ENCODE measurements at regions not wholly inside any gene's neighbourhood (a gene's known extent, or its start where the extent isn't known, plus 50 kb on each side); places are given as distances from the start of the nearest gene placed in this dataset.
"Not testable (repeated sequence)": the region's sequence is repeated elsewhere in the genome, so short reads cannot be mapped to it uniquely, and the experiment has no call there.

- no peak for DNase-seq
These were observed 501.8 kb downstream of the ZPLD1 start for GRCh38 chr3:102936511-102937045.

GRCh38 chr3:102941786-102942185, 507.0 kb downstream of the ZPLD1 start:
- DNase-seq, result no peak

DNA sequence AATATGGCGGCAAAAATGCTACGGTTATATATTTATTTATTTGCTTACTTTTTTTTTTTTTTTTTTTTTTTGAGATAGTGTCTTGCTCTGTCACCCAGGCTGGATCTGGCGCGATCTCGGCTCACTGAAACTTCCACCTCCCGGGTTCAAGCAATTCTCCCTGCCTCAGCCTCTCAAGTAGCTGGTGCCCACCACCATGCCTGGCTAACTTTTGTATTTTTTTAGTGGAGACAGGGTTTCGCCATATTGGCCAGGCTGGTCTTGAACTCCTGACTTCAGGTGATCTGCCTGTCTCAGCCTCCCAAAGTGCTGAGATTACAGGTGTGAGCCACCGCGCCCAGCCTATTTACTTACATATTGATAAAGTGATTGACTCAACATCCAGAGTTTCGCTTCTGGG, 511.6 kb downstream of the ZPLD1 start:
- DNase-seq, result not testable (repeated sequence)

DNA sequence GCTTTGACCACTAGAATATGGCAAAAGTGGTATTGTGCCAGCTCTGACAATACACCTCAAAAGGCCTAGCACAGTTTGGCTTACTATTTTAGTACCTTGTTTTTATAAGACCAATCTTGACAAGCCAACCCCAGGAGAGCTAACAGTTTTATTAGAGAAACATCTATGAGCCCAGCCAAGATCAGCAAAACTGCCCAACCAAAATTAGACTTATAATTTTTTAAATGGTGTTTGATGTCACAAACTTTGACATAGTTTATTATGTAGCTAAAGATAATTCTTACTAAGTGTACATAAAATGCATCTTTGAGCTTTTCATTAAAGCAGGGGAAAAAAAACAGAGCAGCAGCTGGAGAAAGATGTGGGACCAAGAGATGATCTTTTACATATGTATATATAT, 537.5 kb downstream of the ZPLD1 start:
- no peak for DNase-seq

GRCh38 chr3:102974333-102974732, 539.5 kb downstream of the ZPLD1 start:
- DNase-seq, result no peak

- no peak for DNase-seq
These were observed 544.4 kb downstream of the ZPLD1 start for GRCh38 chr3:102979191-102979590.

- DNase-seq, result no peak
These were observed 545.0 kb downstream of the ZPLD1 start for GRCh38 chr3:102979682-102980354.

DNA sequence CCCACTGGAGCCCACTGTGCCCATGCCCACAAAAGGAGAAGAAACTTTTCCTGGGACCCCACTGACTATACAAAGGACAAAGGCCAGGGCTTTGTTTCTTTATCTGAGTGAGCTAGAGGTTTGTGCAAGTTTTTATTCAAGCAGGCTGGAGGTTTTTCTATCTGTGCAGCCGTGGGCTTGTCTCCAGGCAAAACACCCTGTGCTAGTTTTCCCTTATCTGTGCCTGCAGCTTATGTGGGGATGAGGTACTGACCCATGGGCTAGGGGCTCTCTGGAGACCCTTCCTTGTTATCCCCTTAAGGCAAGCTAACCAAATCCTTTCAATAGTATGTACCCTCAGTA, 545.5 kb downstream of the ZPLD1 start:
- no peak for DNase-seq

- DNase-seq, result no peak
These were observed 567.8 kb downstream of the ZPLD1 start for GRCh38 chr3:103002425-103003176.

GRCh38 chr3:103006526-103007183, 571.8 kb downstream of the ZPLD1 start:
- no peak for DNase-seq

DNA sequence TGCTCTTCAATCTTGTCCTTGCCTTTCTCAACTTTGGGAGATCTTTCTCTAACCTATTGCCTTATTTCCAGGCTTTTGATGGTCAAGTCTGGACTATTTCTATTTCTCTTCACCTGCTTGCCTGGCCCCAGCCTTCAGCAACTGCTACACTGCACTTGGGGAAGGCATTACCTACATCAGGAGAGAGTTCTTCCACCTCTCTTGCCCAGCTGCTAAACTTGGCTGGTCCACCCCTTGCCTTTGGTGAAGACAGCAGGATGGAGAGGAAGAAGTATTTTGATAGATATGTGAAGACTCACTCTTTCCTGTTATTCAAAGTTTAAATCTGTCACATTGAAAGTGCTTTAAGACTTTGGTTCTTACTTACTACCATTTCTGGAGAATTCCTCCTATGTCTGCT, 574.8 kb downstream of the ZPLD1 start:
- no peak for DNase-seq

DNA sequence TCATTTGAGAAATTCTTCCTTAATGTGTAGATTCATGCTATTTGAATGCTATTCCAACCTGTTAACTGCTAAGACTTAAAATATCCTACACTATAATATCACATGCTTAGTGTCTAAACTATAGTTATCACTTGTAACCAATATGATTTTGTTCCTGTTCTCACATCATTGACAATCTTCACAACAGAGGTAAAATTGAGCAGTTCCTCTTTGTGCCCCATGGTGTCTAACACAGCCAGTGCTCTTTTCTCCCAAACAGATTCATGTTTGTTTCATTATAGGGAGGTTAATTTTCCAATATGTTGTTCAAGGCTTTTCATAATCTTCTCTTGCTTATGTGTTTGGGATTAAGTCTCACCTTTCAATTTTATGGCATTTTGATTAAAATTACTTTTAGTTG, 591.1 kb downstream of the ZPLD1 start:
- no peak for DNase-seq

DNA sequence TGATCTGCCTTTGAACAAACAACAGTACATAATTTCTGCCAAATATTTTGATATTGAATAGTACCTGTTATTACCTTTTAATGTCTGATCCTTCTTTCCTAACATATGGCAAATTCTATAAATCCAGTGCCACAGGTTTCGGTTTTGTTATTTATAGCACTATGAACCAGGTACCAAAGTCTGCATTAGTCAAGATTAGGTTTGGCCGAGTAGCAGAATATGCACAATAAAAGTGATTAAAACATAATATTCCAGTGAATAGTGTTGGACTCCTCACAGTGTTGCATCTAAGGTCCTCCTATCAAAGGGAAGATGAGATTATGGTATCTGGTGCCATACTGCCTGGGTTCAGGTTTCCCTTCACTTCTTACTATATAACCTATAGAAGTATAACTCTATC, 599.0 kb downstream of the ZPLD1 start:
- no peak for DNase-seq

- no peak for DNase-seq
These were observed 612.8 kb downstream of the ZPLD1 start for GRCh38 chr3:103047640-103048039.

DNA sequence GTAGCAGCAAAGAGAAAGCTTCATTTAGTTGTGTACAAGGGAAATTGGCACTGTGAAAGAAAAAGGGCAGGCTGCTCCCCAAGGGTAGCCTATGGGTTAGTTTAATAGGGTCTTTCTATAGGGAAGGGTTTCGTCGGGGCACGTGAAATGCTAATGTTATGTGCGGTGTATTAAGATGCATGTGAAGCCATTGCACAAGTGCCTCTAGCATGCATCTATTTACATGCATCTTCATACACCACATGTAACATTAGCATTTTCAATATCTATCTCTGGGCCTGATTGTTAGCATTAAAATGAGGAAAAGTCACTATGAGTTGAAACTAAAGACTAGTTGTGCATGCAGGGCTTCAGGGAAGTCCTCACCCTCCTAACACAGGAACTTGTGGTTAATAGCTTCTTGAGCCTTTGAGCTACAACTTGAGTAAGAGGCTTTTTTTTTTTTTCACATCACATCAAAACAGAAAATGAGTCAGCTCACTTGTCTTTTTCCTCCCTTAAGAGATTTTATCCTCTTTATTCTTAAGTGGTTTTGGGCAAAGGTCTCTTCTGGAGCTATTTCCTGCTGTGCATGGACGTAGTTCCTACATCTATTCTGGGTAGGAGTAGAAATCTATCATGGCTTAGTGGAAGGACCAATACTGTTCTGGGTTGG, 613.4 kb downstream of the ZPLD1 start:
- no peak for DNase-seq

GRCh38 chr3:103052236-103052830, 617.5 kb downstream of the ZPLD1 start:
- DNase-seq, result no peak

- DNase-seq, result no peak
These were observed 620.3 kb downstream of the ZPLD1 start for GRCh38 chr3:103055021-103055520.

GRCh38 chr3:103056542-103056941, 621.7 kb downstream of the ZPLD1 start:
- DNase-seq, result no peak

DNA sequence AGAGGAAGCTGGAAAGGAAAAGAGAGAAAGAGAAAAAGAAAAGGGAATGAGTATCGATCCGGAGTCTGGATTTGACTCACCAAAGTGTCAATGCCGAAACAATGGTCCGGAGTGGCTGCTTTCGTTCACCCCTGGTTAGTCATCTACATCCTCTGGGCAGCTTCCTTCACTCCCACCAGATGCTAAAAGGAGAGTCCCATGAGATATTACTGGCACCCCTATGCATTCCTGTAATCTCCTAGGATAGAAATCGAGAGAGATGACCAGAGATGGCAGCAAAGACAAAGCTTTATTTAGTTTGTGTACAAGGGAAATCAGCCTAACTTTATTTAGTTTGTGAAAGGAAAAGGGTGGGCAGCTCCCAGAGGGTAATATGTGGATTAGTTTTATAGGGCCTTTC, 622.2 kb downstream of the ZPLD1 start:
- DNase-seq, result no peak

DNA sequence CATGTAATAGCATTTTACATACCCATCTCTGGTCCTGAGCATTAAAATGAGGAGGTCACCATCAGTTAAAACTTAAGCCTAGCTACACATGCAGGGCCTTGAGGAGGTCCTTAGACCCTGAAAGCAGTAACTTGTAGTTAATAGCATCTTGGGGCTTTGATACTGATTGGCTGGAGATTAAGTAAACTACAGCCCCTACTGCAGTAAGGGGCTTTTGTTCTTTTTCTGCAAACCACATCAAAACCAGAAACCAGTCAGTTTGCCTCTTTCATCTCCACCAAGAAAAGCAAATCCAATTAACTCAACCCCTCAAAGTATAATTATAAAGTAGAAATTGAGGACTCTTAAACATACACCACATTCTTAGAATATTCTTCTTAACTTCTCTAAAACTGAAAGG, 622.7 kb downstream of the ZPLD1 start:
- DNase-seq, result no peak

DNA sequence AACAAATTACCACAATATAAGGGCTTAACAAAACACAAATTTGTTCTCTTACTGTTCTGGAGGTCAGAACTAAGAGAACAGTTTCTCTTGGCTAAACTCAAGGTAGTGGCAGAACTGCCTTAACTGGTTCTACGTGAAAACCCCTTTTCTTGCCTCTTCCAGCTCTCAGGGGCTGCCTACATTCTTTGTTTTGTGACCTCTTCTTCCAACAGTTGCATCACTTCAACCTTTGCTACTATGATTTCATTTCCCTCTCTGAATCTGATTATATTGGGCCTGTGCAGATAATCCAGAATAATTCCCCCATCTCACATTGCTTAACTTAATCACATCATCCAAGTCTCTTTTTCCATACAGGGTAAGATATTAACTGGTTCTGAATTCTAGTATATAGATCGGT, 624.6 kb downstream of the ZPLD1 start:
- DNase-seq, result no peak

DNA sequence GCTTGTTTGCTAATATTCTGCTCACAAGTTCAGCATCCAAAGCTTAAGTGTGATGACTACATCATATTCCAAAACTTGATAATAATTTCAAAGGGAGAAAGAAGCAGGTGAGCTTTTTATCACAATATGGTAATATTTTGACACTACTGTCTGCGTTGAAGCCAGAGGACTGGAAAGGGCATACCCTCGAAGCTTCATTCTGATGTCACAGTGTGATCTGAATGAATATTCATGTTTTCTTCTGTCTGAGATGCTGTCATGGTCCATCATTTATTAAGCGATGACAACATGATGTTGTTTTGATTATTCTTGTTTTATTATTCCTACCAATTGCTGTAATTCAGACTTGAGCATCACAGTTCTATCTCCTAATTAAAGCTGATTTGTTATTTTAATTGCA, 625.4 kb downstream of the ZPLD1 start:
- DNase-seq, result no peak

DNA sequence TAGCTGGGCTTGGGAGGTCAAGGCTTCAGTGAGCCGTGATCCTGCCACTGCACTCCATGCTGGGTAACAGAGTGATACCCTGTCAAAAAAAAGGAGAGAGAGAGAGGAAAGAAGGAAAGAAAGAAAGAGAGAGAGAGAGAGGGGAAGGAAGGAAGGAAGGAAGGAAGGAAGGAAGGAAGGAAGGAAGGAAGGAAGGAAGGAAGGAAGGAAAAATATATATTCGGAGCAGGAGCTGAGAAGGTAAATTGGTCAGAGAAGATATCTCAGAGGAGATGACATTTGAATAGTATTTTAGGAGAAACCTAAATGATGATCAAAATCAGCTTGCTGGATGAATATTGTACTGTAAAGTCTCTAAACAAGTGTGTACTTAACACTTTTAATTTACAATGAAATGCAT, 633.1 kb downstream of the ZPLD1 start:
- no peak for DNase-seq

Measured in NCI-H1092 (cell line).